Neuronal stem cell (in vitro differentiated cells): ENCODE measurements at regions not wholly inside any gene's neighbourhood (a gene's known extent, or its start where the extent isn't known, plus 50 kb on each side); places are given as distances from the start of the nearest gene placed in this dataset.

ENCODE experiments used
- DNase-seq: peaks from one replicate; pipeline ENCODE4 v3.0.0-alpha.2; 2013; ENCODE audit warnings: low spot score
- H2AFZ ChIP-seq: one replicate; pipeline ENCODE4 v1.6.1; 2013; ENCODE audit warnings: mild to moderate bottlenecking, low read length, inconsistent platforms
- H2AK5ac ChIP-seq: 2 replicates; pipeline ENCODE4 v1.6.1; 2013; ENCODE audit warnings: low read depth, mild to moderate bottlenecking, inconsistent platforms, low read length, moderate library complexity, mixed read lengths
- H2BK120ac ChIP-seq: 2 replicates; pipeline ENCODE4 v1.6.1; 2013; ENCODE audit warnings: low read depth, mild to moderate bottlenecking, inconsistent platforms, low read length, moderate library complexity, mixed read lengths
- H2BK12ac ChIP-seq: one replicate; pipeline ENCODE4 v1.6.1; 2013; ENCODE audit warnings: low read length, inconsistent platforms
- H2BK15ac ChIP-seq: 2 replicates; pipeline ENCODE4 v1.6.1; 2013; ENCODE audit warnings: mild to moderate bottlenecking, low read length, inconsistent platforms, mixed read lengths
- H2BK5ac ChIP-seq: one replicate; pipeline ENCODE4 v1.6.1; 2013; ENCODE audit warnings: inconsistent platforms, mild to moderate bottlenecking, low read length, moderate library complexity
- H3K14ac ChIP-seq: one replicate; pipeline ENCODE4 v1.6.1; 2013; ENCODE audit warnings: low read length, inconsistent platforms
- H3K18ac ChIP-seq: 2 replicates; pipeline ENCODE4 v1.6.1; 2013; ENCODE audit warnings: low read length, inconsistent platforms
- H3K23ac ChIP-seq: 2 replicates; pipeline ENCODE4 v1.6.1; 2013; ENCODE audit warnings: low read depth, mild to moderate bottlenecking, mixed read lengths, low read length, inconsistent platforms; ENCODE audit not compliant: poor library complexity
- H3K27ac ChIP-seq: replicated peaks from 3 replicates; pipeline ENCODE4 v1.5.1; 2013; ENCODE audit warnings: low read length, inconsistent platforms
- H3K27me3 ChIP-seq, 3 experiments: 2 replicates each; pipeline ENCODE4 v1.6.1; 2013; ENCODE audit warnings: low read length in 3 of 3, mild to moderate bottlenecking in 2 of 3, inconsistent platforms in 1 of 3, low read depth in 1 of 3, mixed read lengths in 1 of 3, moderate library complexity in 1 of 3; ENCODE audit not compliant: control insufficient read depth in 3 of 3, insufficient read depth in 3 of 3
- H3K36me3 ChIP-seq, 2 donors: replicated peaks in 1 of 2; 2 replicates each; pipeline ENCODE4 v1.6.1; 2013; ENCODE audit warnings: low read length in 2 of 2; ENCODE audit not compliant: control insufficient read depth in 2 of 2, insufficient read depth in 2 of 2
- H3K4ac ChIP-seq: 2 replicates; pipeline ENCODE4 v1.6.1; 2013; ENCODE audit warnings: inconsistent platforms, mild to moderate bottlenecking, low read length, moderate library complexity
- H3K4me1 ChIP-seq, 2 donors: 1 replicate in 1 of 2; 2 replicates in 1 of 2; pipeline ENCODE4 v1.6.1; 2013; ENCODE audit warnings: low read length in 2 of 2, low read depth in 1 of 2; ENCODE audit not compliant: control insufficient read depth in 2 of 2, insufficient read depth in 1 of 2
- H3K4me2 ChIP-seq: one replicate; pipeline ENCODE4 v1.6.1; 2013; ENCODE audit warnings: mild to moderate bottlenecking, low read length, inconsistent platforms; ENCODE audit not compliant: insufficient read depth, poor library complexity, severe bottlenecking
- H3K4me3 ChIP-seq, 2 donors: 2 replicates each; pipeline ENCODE4 v1.5.1; 2013; ENCODE audit warnings: low read length in 2 of 2, mild to moderate bottlenecking in 2 of 2, inconsistent platforms in 1 of 2, moderate library complexity in 1 of 2
- H3K79me1 ChIP-seq: one replicate; pipeline ENCODE4 v1.6.1; 2013; ENCODE audit warnings: low read depth, mild to moderate bottlenecking, inconsistent platforms, low read length, moderate library complexity
- H3K9ac ChIP-seq: one replicate; pipeline ENCODE4 v1.6.1; 2013; ENCODE audit warnings: mild to moderate bottlenecking, low read depth, low read length, inconsistent platforms; ENCODE audit not compliant: poor library complexity
- H3K9me3 ChIP-seq, 2 donors: replicated peaks in 1 of 2; 2 replicates each; pipeline versions ENCODE3 to v1.6.1; 2013; ENCODE audit warnings: low read length in 2 of 2, mild to moderate bottlenecking in 2 of 2, inconsistent platforms in 1 of 2, low read depth in 1 of 2, mixed read lengths in 1 of 2, moderate library complexity in 1 of 2; ENCODE audit not compliant: control insufficient read depth in 2 of 2, insufficient read depth in 1 of 2
- H4K8ac ChIP-seq: one replicate; pipeline ENCODE4 v1.6.1; 2013; ENCODE audit warnings: low read depth, mild to moderate bottlenecking, inconsistent platforms, low read length, moderate library complexity
- H4K91ac ChIP-seq: one replicate; pipeline ENCODE4 v1.6.1; 2013; ENCODE audit warnings: low read length, low read depth, mild to moderate bottlenecking, inconsistent platforms; ENCODE audit not compliant: poor library complexity
- WGBS, 2 donors: extraction: QIAGEN DNeasy Blood & Tissue Kit; methylation state at CpG; one replicate each; pipeline ENCODE4 v1.1.7; 2013; ENCODE audit warnings: missing lambda C conversion rate in 2 of 2, mixed read lengths in 1 of 2; ENCODE audit not compliant: insufficient read length in 2 of 2, insufficient replicate concordance in 1 of 2; ENCODE audit errors: extremely low coverage in 2 of 2; 5-methylcytosine and 5-hydroxymethylcytosine counted together

DNA sequence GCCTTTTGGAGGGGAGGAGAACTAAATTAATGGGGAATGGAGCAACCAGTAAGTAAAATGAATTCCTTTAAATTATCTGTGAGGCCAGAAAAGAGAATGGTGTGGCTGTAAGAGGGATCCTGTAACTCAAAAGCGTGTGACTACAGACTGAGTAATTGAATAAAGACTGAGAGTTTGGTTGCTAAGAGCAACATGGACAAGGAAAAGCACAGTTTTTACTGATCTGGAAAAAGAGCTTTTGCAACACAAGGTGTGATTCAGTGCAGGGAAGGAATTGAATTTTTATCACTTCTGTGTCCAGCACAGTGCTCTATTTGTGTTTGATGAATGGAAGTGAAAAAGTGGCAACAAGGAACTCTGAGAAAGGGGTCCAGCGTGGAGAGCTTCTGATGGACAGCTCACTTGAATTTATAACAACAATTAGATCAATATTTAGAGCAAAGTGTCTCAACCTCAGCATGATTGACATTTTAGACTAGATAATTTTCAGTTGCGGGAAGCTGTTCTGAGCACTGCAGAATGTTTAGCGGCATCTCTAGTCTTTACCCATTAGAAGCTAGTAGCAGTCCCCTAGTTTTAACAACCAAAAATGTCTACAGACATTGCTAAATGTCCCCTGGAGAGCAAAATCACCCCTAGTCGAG lies 202.8 kb upstream of the BDNF start:
- H2AK5ac ChIP-seq, result no peak overlapping the region
- no peak overlapping the region for H3K4me3 ChIP-seq
- no peak overlapping the region for H3K4me2 ChIP-seq
- no peak overlapping the region for H2BK5ac ChIP-seq
- H4K91ac ChIP-seq, result no peak overlapping the region
- no peak overlapping the region for H4K8ac ChIP-seq
- WGBS, 2 donors, result no CpG with 5 or more reads among the region's 5 CpGs
- H3K14ac ChIP-seq, result no peak overlapping the region
- no peak overlapping the region for H3K4ac ChIP-seq
- H2BK120ac ChIP-seq, result no peak overlapping the region
- no peak overlapping the region for H3K23ac ChIP-seq
- no peaks in the 10 kb centered on the region for H3K4me1 ChIP-seq
- H3K79me1 ChIP-seq, result no peaks in the 10 kb centered on the region
- DNase-seq, result no peak
- no peaks in the 10 kb centered on the region for H3K9me3 ChIP-seq
- H2BK15ac ChIP-seq, result no peak overlapping the region
- no peaks in the 10 kb centered on the region for H3K27me3 ChIP-seq
- no peak overlapping the region for H2BK12ac ChIP-seq
- H3K36me3 ChIP-seq, result no peaks in the 10 kb centered on the region
- no peak overlapping the region for H2AFZ ChIP-seq
- H3K9ac ChIP-seq, result no peak overlapping the region
- H3K27ac ChIP-seq, result no peak overlapping the region
- no peak overlapping the region for H3K18ac ChIP-seq

DNA sequence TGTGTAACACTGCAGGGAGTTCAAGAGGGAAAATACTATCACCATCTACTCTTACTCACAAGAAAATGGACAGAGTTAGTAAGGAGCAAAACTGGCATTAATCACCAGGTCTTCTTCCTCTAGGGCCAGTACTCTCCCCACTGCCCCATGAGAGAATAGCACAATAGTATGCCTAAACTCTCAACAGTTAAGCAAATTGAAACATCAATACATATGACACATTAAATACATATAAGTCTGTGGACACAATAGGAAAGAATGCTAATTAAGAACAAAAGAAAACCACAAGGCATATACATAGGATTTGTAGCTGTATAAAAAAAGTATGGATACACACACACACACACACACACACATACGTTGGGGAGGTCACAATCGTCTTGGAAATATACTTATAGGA lies 197.9 kb upstream of the BDNF start:
- no peak overlapping the region for H3K18ac ChIP-seq
- H3K23ac ChIP-seq, result no peak overlapping the region
- no peak for DNase-seq
- no peak overlapping the region for H3K27ac ChIP-seq
- H4K91ac ChIP-seq, result no peak overlapping the region
- no peak overlapping the region for H3K4ac ChIP-seq
- no peak overlapping the region for H2BK120ac ChIP-seq
- H3K4me1 ChIP-seq, result no peaks in the 10 kb centered on the region
- no peak overlapping the region for H4K8ac ChIP-seq
- no peak overlapping the region for H3K9ac ChIP-seq
- no peak overlapping the region for H2AK5ac ChIP-seq
- H2BK5ac ChIP-seq, result no peak overlapping the region
- no peaks in the 10 kb centered on the region for H3K27me3 ChIP-seq
- H3K4me3 ChIP-seq, result no peak overlapping the region
- H3K14ac ChIP-seq, result no peak overlapping the region
- H2BK15ac ChIP-seq, result no peak overlapping the region
- no peaks in the 10 kb centered on the region for H3K36me3 ChIP-seq
- no peak overlapping the region for H2BK12ac ChIP-seq
- H2AFZ ChIP-seq, result no peak overlapping the region
- no CpG with 5 or more reads among the region's 2 CpGs for WGBS, 2 donors
- H3K9me3 ChIP-seq, result no peaks in the 10 kb centered on the region
- H3K79me1 ChIP-seq, result no peaks in the 10 kb centered on the region
- H3K4me2 ChIP-seq, result no peak overlapping the region

DNA sequence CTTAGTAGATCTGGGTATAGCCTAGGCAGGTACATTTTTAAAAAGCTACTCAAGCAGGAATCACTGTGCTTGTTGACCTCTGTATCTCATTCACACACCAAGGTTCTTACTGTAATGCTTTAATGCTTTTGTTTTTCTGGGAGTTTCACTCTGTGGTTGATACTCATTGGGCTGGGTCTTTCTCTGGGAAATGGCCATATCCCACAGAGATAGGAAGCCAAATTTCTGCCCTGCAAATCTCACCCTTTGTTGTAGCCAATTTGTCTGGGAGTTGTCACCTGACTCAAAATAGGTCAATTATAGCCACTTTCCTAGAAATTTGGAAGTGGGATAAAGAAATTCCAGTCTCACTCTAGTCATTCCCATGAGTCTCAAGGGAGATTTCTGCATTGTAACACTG lies 195.8 kb upstream of the BDNF start:
- Histone ChIP-seq H3K36me3 (no peaks in the 10 kb centered on the region), H3K27me3 (no peaks in the 10 kb centered on the region), H2BK15ac (no peak overlapping the region), H2BK120ac (no peak overlapping the region), H3K23ac (no peak overlapping the region), H3K14ac (no peak overlapping the region), H4K91ac (no peak overlapping the region), H3K4me2 (no peak overlapping the region), H2AK5ac (no peak overlapping the region), H2BK5ac (no peak overlapping the region), H2BK12ac (no peak overlapping the region), H3K9me3 (no peaks in the 10 kb centered on the region), H3K4me1 (no peaks in the 10 kb centered on the region), H3K9ac (no peak overlapping the region), H3K4ac (no peak overlapping the region), H3K18ac (no peak overlapping the region), H3K79me1 (no peaks in the 10 kb centered on the region), H3K4me3 (no peak overlapping the region), H4K8ac (no peak overlapping the region), H2AFZ (no peak overlapping the region), H3K27ac (no peak overlapping the region)
- no peak for DNase-seq

DNA sequence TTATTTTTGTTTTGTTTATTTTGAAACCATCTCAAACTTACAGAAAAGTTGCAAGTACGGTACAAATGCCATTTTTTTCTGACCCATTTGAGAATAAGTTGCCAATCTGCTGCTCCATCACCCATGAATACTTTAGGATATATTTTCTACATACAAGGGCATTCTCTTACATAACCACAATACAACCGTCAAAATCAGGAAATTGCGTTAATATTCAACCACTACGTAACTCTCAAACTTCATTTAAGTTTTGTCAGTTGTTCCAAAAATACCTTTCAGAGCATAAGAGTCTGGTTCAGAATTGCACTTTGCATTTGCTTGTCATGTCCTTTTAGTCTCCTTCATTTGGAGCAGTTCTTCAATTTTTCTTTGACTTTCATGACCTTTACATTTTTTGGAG lies 194.3 kb upstream of the BDNF start:
- Histone ChIP-seq H3K4ac (no peak overlapping the region), H3K27me3 (no peaks in the 10 kb centered on the region), H2BK15ac (no peak overlapping the region), H2BK120ac (no peak overlapping the region), H4K91ac (no peak overlapping the region), H3K18ac (no peak overlapping the region), H3K4me2 (no peak overlapping the region), H3K14ac (no peak overlapping the region), H3K9me3 (no peaks in the 10 kb centered on the region), H2BK5ac (no peak overlapping the region), H3K4me3 (no peak overlapping the region), H3K27ac (no peak overlapping the region), H2AK5ac (no peak overlapping the region), H4K8ac (no peak overlapping the region), H2BK12ac (no peak overlapping the region), H3K9ac (no peak overlapping the region), H2AFZ (no peak overlapping the region), H3K79me1 (no peaks in the 10 kb centered on the region), H3K4me1 (no peaks in the 10 kb centered on the region), H3K36me3 (no peaks in the 10 kb centered on the region), H3K23ac (no peak overlapping the region)
- 100% methylated on average over 3 of the region's 4 CpGs; no CpG with 5 or more reads in 1 of the 2 donors for WGBS, 2 donors
- no peak for DNase-seq
